H9 (cell line): ENCODE measurements at regions not wholly inside any gene's neighbourhood (a gene's known extent, or its start where the extent isn't known, plus 50 kb on each side); places are given as distances from the start of the nearest gene placed in this dataset.
A peak's percentile ranks its signal among the peaks of the same experiment; 100 is the strongest.

Source experiments
- DNase-seq: peaks from one replicate; pipeline ENCODE4 v3.0.0-alpha.2; 2017
- H2AFZ ChIP-seq: one replicate; pipeline ENCODE4 v1.6.1; 2013; ENCODE audit warnings: mild to moderate bottlenecking, low read length, control low read depth, moderate library complexity
- H2AK5ac ChIP-seq: 2 replicates; pipeline ENCODE4 v1.6.1; 2013; ENCODE audit warnings: low read length, control low read depth, mixed read lengths; ENCODE audit not compliant: insufficient read length
- H2BK120ac ChIP-seq: one replicate; pipeline ENCODE4 v1.6.1; 2013; ENCODE audit warnings: low read depth, mild to moderate bottlenecking, low read length, control low read depth, inconsistent platforms; ENCODE audit not compliant: poor library complexity, severe bottlenecking
- H2BK12ac ChIP-seq: 2 replicates; pipeline ENCODE4 v1.6.1; 2013; ENCODE audit warnings: low read length, control low read depth, mixed read lengths, low read depth; ENCODE audit not compliant: insufficient read length
- H2BK15ac ChIP-seq: 2 replicates; pipeline ENCODE4 v1.6.1; 2013; ENCODE audit warnings: low read depth, low read length, control low read depth
- H2BK20ac ChIP-seq: one replicate; pipeline ENCODE4 v1.6.1; 2013; ENCODE audit warnings: low read depth, mild to moderate bottlenecking, low read length, control low read depth, inconsistent platforms; ENCODE audit not compliant: poor library complexity, severe bottlenecking
- H2BK5ac ChIP-seq: 2 replicates; pipeline ENCODE4 v1.6.1; 2013; ENCODE audit warnings: low read length, control low read depth, mixed read lengths; ENCODE audit not compliant: insufficient read length
- H3K14ac ChIP-seq: 2 replicates; pipeline ENCODE4 v1.6.1; 2013; ENCODE audit warnings: low read length, control low read depth; ENCODE audit not compliant: insufficient read depth
- H3K18ac ChIP-seq: 2 replicates; pipeline ENCODE4 v1.6.1; 2013; ENCODE audit warnings: low read depth, mild to moderate bottlenecking, mixed read lengths, low read length, control low read depth; ENCODE audit not compliant: insufficient read length
- H3K23ac ChIP-seq: 2 replicates; pipeline ENCODE4 v1.6.1; 2013; ENCODE audit warnings: low read length, control low read depth, mixed read lengths, low read depth; ENCODE audit not compliant: insufficient read length
- H3K23me2 ChIP-seq: 2 replicates; pipeline ENCODE4 v1.6.1; 2013; ENCODE audit warnings: low read depth, mild to moderate bottlenecking, mixed read lengths, low read length, control low read depth; ENCODE audit not compliant: insufficient read length, poor library complexity, severe bottlenecking
- H3K27ac ChIP-seq: 2 replicates; pipeline ENCODE4 v1.5.1; 2013; ENCODE audit warnings: low read length, control low read depth, mixed read lengths, low read depth; ENCODE audit not compliant: insufficient read length
- H3K27me3 ChIP-seq: 2 replicates; pipeline ENCODE4 v1.6.1; 2013; ENCODE audit warnings: low read length, control low read depth, inconsistent platforms; ENCODE audit not compliant: insufficient read depth
- H3K4ac ChIP-seq: 2 replicates; pipeline ENCODE4 v1.6.1; 2013; ENCODE audit warnings: low read depth, mild to moderate bottlenecking, control low read depth, inconsistent platforms, low read length, moderate library complexity
- H3K4me1 ChIP-seq: 2 replicates; pipeline ENCODE4 v1.6.1; 2013; ENCODE audit warnings: low read length, control low read depth, inconsistent platforms; ENCODE audit not compliant: insufficient read depth
- H3K4me2 ChIP-seq: 2 replicates; pipeline ENCODE4 v1.6.1; 2013; ENCODE audit warnings: low read length, control low read depth, mixed read lengths; ENCODE audit not compliant: insufficient read length, insufficient read depth
- H3K56ac ChIP-seq: 2 replicates; pipeline ENCODE4 v1.6.1; 2013; ENCODE audit warnings: low read depth, mild to moderate bottlenecking, mixed read lengths, low read length, control low read depth; ENCODE audit not compliant: insufficient read length
- H3K79me1 ChIP-seq: 2 replicates; pipeline ENCODE4 v1.6.1; 2013; ENCODE audit warnings: low read depth, mild to moderate bottlenecking, moderate library complexity, low read length, control low read depth, inconsistent platforms; ENCODE audit not compliant: insufficient read depth, poor library complexity, severe bottlenecking
- H3K79me2 ChIP-seq: 2 replicates; pipeline ENCODE4 v1.6.1; 2013; ENCODE audit warnings: low read length, control low read depth, inconsistent platforms; ENCODE audit not compliant: insufficient read depth
- H3K9ac ChIP-seq: 2 replicates; pipeline ENCODE4 v1.6.1; 2013; ENCODE audit warnings: low read length, control low read depth, mixed read lengths; ENCODE audit not compliant: insufficient read length; ENCODE audit errors: extremely low read depth
- H3K9me3 ChIP-seq: one replicate; pipeline ENCODE4 v1.6.1; 2013; ENCODE audit warnings: low read depth, low read length, inconsistent platforms; ENCODE audit not compliant: control insufficient read depth
- H3T11ph ChIP-seq: one replicate; pipeline ENCODE4 v1.6.1; 2013; ENCODE audit warnings: mild to moderate bottlenecking, low read length, control low read depth, inconsistent platforms
- H4K20me1 ChIP-seq: one replicate; pipeline ENCODE4 v1.6.1; 2013; ENCODE audit not compliant: control insufficient read depth, insufficient read length, insufficient read depth
- H4K5ac ChIP-seq: 2 replicates; pipeline ENCODE4 v1.6.1; 2013; ENCODE audit warnings: low read depth, mild to moderate bottlenecking, mixed read lengths, low read length, control low read depth; ENCODE audit not compliant: insufficient read length
- H4K8ac ChIP-seq: replicated peaks from 2 replicates; pipeline ENCODE4 v1.6.1; 2013; ENCODE audit warnings: low read length, control low read depth, mixed read lengths, low read depth; ENCODE audit not compliant: insufficient read length
- H4K91ac ChIP-seq: 2 replicates; pipeline ENCODE4 v1.6.1; 2013; ENCODE audit warnings: low read depth, mild to moderate bottlenecking, moderate library complexity, mixed read lengths, low read length, control low read depth; ENCODE audit not compliant: insufficient read length
- H3K27ac Mint-ChIP-seq, 3 experiments: 2 replicates in 2 of 3; 3 replicates in 1 of 3; pipeline ENCODE4 v1.8.0; 2020 to 2021; ENCODE audit warnings: mixed read lengths in 3 of 3, mild to moderate bottlenecking in 1 of 3, moderate library complexity in 1 of 3
- H3K27me3 Mint-ChIP-seq: 2 replicates; pipeline ENCODE4 v1.8.0; 2021; ENCODE audit warnings: low read depth, mild to moderate bottlenecking, moderate library complexity, mixed read lengths
- H3K36me3 Mint-ChIP-seq, 3 experiments: 2 replicates in 2 of 3; 3 replicates in 1 of 3; pipeline ENCODE4 v1.8.0; 2020 to 2021; ENCODE audit warnings: low read depth in 3 of 3, mixed read lengths in 3 of 3; ENCODE audit not compliant: insufficient read depth in 1 of 3
- H3K4me1 Mint-ChIP-seq, 2 experiments: 2 replicates each; pipeline ENCODE4 v1.8.0; 2020; ENCODE audit warnings: mixed read lengths in 2 of 2
- H3K4me3 Mint-ChIP-seq, 2 experiments: 2 replicates in 1 of 2; 3 replicates in 1 of 2; pipeline ENCODE4 v1.8.0; 2020 to 2021; ENCODE audit warnings: mild to moderate bottlenecking in 2 of 2, mixed read lengths in 2 of 2, moderate library complexity in 1 of 2
- H3K9me3 Mint-ChIP-seq, 2 experiments: 2 replicates in 1 of 2; 3 replicates in 1 of 2; pipeline ENCODE4 v1.8.0; 2020; ENCODE audit warnings: mild to moderate bottlenecking in 2 of 2, mixed read lengths in 2 of 2, moderate library complexity in 1 of 2
- CTCF ChIP-seq: fragments of 200-600 bp; sonication (generic); conservative IDR thresholded peaks from 3 replicates; pipeline ENCODE4 v1.8.0; 2021; ENCODE audit warnings: antibody characterized with exemption, mild to moderate bottlenecking
- WGBS: extraction: QIAGEN DNeasy Blood & Tissue Kit; methylation state at CpG from one replicate; pipeline ENCODE4 v1.1.7; 2013; ENCODE audit warnings: missing lambda C conversion rate, low lambda C conversion rate, mixed read lengths; ENCODE audit not compliant: insufficient read length; ENCODE audit errors: extremely low coverage; 5-methylcytosine and 5-hydroxymethylcytosine counted together

GRCh38 chr15:20345401-20345958 lies 196.1 kb downstream of the GOLGA6L6 start:
- H2AK5ac ChIP-seq = no peak overlapping the region
- Mint-ChIP-seq H3K9me3 (no peaks in the 10 kb centered on the region; a peak in 1 of 5 replicates), H3K27me3 (peaks cover 7% of the 10 kb centered on the region), H3K36me3 (peaks cover 7 to 13% (median 9%) of the 10 kb centered on the region in 3 experiments), H3K27ac (no peak overlapping the region), H3K4me3 (no peak overlapping the region), H3K4me1 (no peaks in the 10 kb centered on the region)
- no peaks in the 10 kb centered on the region for H3K27me3 ChIP-seq
- H3K79me1 ChIP-seq = no peaks in the 10 kb centered on the region
- H3K14ac ChIP-seq = no peak overlapping the region
- peaks cover 87% of the 10 kb centered on the region for H3K9me3 ChIP-seq
- no peaks in the 10 kb centered on the region for H3K79me2 ChIP-seq
- H2BK12ac ChIP-seq = no peak overlapping the region
- peaks cover 3% of the 10 kb centered on the region for H4K20me1 ChIP-seq
- H3K56ac ChIP-seq = no peak overlapping the region
- H3K4me2 ChIP-seq = no peak overlapping the region
- no peak overlapping the region for H2BK20ac ChIP-seq
- peak; percentile 26 for DNase-seq
- no peak overlapping the region for H2BK15ac ChIP-seq
- TF ChIP-seq CTCF = no peak
- H3K23me2 ChIP-seq = peaks cover 13% of the 10 kb centered on the region
- no peak overlapping the region for H3K27ac ChIP-seq
- no peak overlapping the region for H4K5ac ChIP-seq
- H2BK120ac ChIP-seq = no peak overlapping the region
- no peak overlapping the region for H2BK5ac ChIP-seq
- no peak overlapping the region for H3K23ac ChIP-seq
- no peak overlapping the region for H4K8ac ChIP-seq
- no peak overlapping the region for H3K4ac ChIP-seq
- no peaks in the 10 kb centered on the region for H3K4me1 ChIP-seq
- H3K18ac ChIP-seq = no peak overlapping the region
- H2AFZ ChIP-seq = no peak overlapping the region
- no peak overlapping the region for H3T11ph ChIP-seq
- H3K9ac ChIP-seq = no peak overlapping the region
- no peak overlapping the region for H4K91ac ChIP-seq
- no CpG with 5 or more reads among the region's 7 CpGs for WGBS
